ENCODE measurements at regions not wholly inside any gene's neighbourhood (a gene's known extent, or its start where the extent isn't known, plus 50 kb on each side); places are given as distances from the start of the nearest gene placed in this dataset.

GRCh38 chr5:63310644-63311043 is 651.6 kb downstream of the HTR1A start:
- Mint-ChIP-seq H3K9me3 (ENCODE audit: low read depth) (peaks cover 2% of the 10 kb centered on the region), H3K4me3 (no peak overlapping the region), H3K36me3 (no peaks in the 10 kb centered on the region), H3K27ac (no peak overlapping the region), H3K4me1 (no peaks in the 10 kb centered on the region), H3K27me3 (no peaks in the 10 kb centered on the region)
- no peak for ATAC-seq
- CTCF ChIA-PET: no interaction called here
- DNase-seq: no peak

GRCh38 chr5:63306909-63307308 is 655.3 kb downstream of the HTR1A start:
- Mint-ChIP-seq H3K4me1 (no peaks in the 10 kb centered on the region), H3K9me3 (ENCODE audit: low read depth) (peaks cover 2% of the 10 kb centered on the region), H3K4me3 (no peak overlapping the region), H3K36me3 (no peaks in the 10 kb centered on the region), H3K27ac (no peak overlapping the region), H3K27me3 (no peaks in the 10 kb centered on the region)
- DNase-seq: no peak
- no peak for ATAC-seq
- CTCF ChIA-PET: no interaction called here

- H3K27ac Mint-ChIP-seq: no peak overlapping the region
- no peak for ATAC-seq
- no peaks in the 10 kb centered on the region for H3K36me3 Mint-ChIP-seq
- H3K9me3 Mint-ChIP-seq (ENCODE audit: low read depth): no peaks in the 10 kb centered on the region
- no peak for DNase-seq
- CTCF ChIA-PET: no interaction called here
- no peaks in the 10 kb centered on the region for H3K27me3 Mint-ChIP-seq
- H3K4me3 Mint-ChIP-seq: no peak overlapping the region
- no peaks in the 10 kb centered on the region for H3K4me1 Mint-ChIP-seq
These were observed 668.9 kb downstream of the HTR1A start for GRCh38 chr5:63293317-63293716.

- Mint-ChIP-seq H3K9me3 (ENCODE audit: low read depth) (peaks cover 8% of the 10 kb centered on the region), H3K4me1 (no peaks in the 10 kb centered on the region), H3K27me3 (no peaks in the 10 kb centered on the region), H3K27ac (no peak overlapping the region), H3K4me3 (no peak overlapping the region), H3K36me3 (no peaks in the 10 kb centered on the region)
- DNase-seq (no peak), ATAC-seq (no peak)
- CTCF ChIA-PET: no interaction called here
These were observed 675.5 kb downstream of the HTR1A start for GRCh38 chr5:63286724-63287123.

- ATAC-seq (no peak), DNase-seq (no peak)
- H3K27me3 Mint-ChIP-seq: no peaks in the 10 kb centered on the region
- no peaks in the 10 kb centered on the region for H3K4me1 Mint-ChIP-seq
- no peaks in the 10 kb centered on the region for H3K36me3 Mint-ChIP-seq
- CTCF ChIA-PET: no interaction called here
- H3K4me3 Mint-ChIP-seq: no peak overlapping the region
- H3K9me3 Mint-ChIP-seq (ENCODE audit: low read depth): peaks cover 2% of the 10 kb centered on the region
- H3K27ac Mint-ChIP-seq: no peak overlapping the region
These were observed 684.8 kb downstream of the LRRC70 start for GRCh38 chr5:63263411-63263810.

- no peak overlapping the region for H3K4me3 Mint-ChIP-seq
- no peaks in the 10 kb centered on the region for H3K36me3 Mint-ChIP-seq
- no peak for ATAC-seq
- peaks cover 1% of the 10 kb centered on the region for H3K9me3 Mint-ChIP-seq (ENCODE audit: low read depth)
- DNase-seq: no peak
- no peaks in the 10 kb centered on the region for H3K27me3 Mint-ChIP-seq
- H3K27ac Mint-ChIP-seq: no peak overlapping the region
- CTCF ChIA-PET: no interaction called here
- no peaks in the 10 kb centered on the region for H3K4me1 Mint-ChIP-seq
These were observed 683.8 kb downstream of the LRRC70 start for GRCh38 chr5:63262185-63262981.

GRCh38 chr5:63261695-63262094 is 683.1 kb downstream of the LRRC70 start:
- Mint-ChIP-seq H3K27me3 (no peaks in the 10 kb centered on the region), H3K36me3 (no peaks in the 10 kb centered on the region), H3K4me3 (no peak overlapping the region), H3K9me3 (ENCODE audit: low read depth) (no peaks in the 10 kb centered on the region), H3K27ac (no peak overlapping the region), H3K4me1 (no peaks in the 10 kb centered on the region)
- DNase-seq: no peak
- CTCF ChIA-PET: no interaction called here
- ATAC-seq: no peak

- no peak overlapping the region for H3K27ac Mint-ChIP-seq
- DNase-seq: no peak
- ATAC-seq: no peak
- no peaks in the 10 kb centered on the region for H3K4me1 Mint-ChIP-seq
- H3K4me3 Mint-ChIP-seq: no peak overlapping the region
- H3K9me3 Mint-ChIP-seq (ENCODE audit: low read depth): no peaks in the 10 kb centered on the region
- H3K36me3 Mint-ChIP-seq: no peaks in the 10 kb centered on the region
- H3K27me3 Mint-ChIP-seq: no peaks in the 10 kb centered on the region
- CTCF ChIA-PET: no interaction called here
These were observed 677.0 kb downstream of the LRRC70 start for GRCh38 chr5:63255594-63255993.

GRCh38 chr5:63250939-63251338 is 672.3 kb downstream of the LRRC70 start:
- Mint-ChIP-seq H3K4me1 (no peaks in the 10 kb centered on the region), H3K27me3 (no peaks in the 10 kb centered on the region), H3K27ac (no peak overlapping the region), H3K36me3 (no peaks in the 10 kb centered on the region), H3K4me3 (no peak overlapping the region), H3K9me3 (ENCODE audit: low read depth) (peaks cover 2% of the 10 kb centered on the region)
- CTCF ChIA-PET: no interaction called here
- DNase-seq (no peak), ATAC-seq (no peak)

- Mint-ChIP-seq H3K9me3 (ENCODE audit: low read depth) (peaks cover 2% of the 10 kb centered on the region), H3K27me3 (no peaks in the 10 kb centered on the region), H3K27ac (no peak overlapping the region), H3K4me3 (no peak overlapping the region), H3K36me3 (no peaks in the 10 kb centered on the region), H3K4me1 (no peaks in the 10 kb centered on the region)
- ATAC-seq (no peak), DNase-seq (no peak)
- CTCF ChIA-PET: no interaction called here
These were observed 671.3 kb downstream of the LRRC70 start for GRCh38 chr5:63249960-63250359.

GRCh38 chr5:63247651-63248050 is 669.0 kb downstream of the LRRC70 start:
- Mint-ChIP-seq H3K36me3 (no peaks in the 10 kb centered on the region), H3K4me1 (no peaks in the 10 kb centered on the region), H3K4me3 (no peak overlapping the region), H3K27ac (no peak overlapping the region), H3K27me3 (no peaks in the 10 kb centered on the region), H3K9me3 (ENCODE audit: low read depth) (peaks cover 7% of the 10 kb centered on the region)
- ATAC-seq: no peak
- DNase-seq: no peak
- CTCF ChIA-PET: no interaction called here

- ATAC-seq: no peak
- H3K4me1 Mint-ChIP-seq: no peaks in the 10 kb centered on the region
- H3K4me3 Mint-ChIP-seq: no peak overlapping the region
- H3K36me3 Mint-ChIP-seq: no peaks in the 10 kb centered on the region
- H3K27me3 Mint-ChIP-seq: no peaks in the 10 kb centered on the region
- no peak for DNase-seq
- peaks cover 5% of the 10 kb centered on the region for H3K9me3 Mint-ChIP-seq (ENCODE audit: low read depth)
- H3K27ac Mint-ChIP-seq: no peak overlapping the region
- CTCF ChIA-PET: no interaction called here
These were observed 666.7 kb downstream of the LRRC70 start for GRCh38 chr5:63245271-63245670.

- H3K27ac Mint-ChIP-seq: no peak overlapping the region
- peaks cover 4% of the 10 kb centered on the region for H3K9me3 Mint-ChIP-seq (ENCODE audit: low read depth)
These were observed 661.6 kb downstream of the LRRC70 start for GRCh38 chr5:63240063-63240755.

GRCh38 chr5:63233911-63234310 is 655.3 kb downstream of the LRRC70 start:
- Mint-ChIP-seq H3K27me3 (no peaks in the 10 kb centered on the region), H3K4me3 (no peak overlapping the region), H3K27ac (no peak overlapping the region), H3K36me3 (no peaks in the 10 kb centered on the region), H3K4me1 (no peaks in the 10 kb centered on the region), H3K9me3 (ENCODE audit: low read depth) (no peaks in the 10 kb centered on the region)
- no peak for ATAC-seq
- CTCF ChIA-PET: no interaction called here
- no peak for DNase-seq

More at GRCh38 chr5:63240063-63240755, 661.6 kb downstream of the LRRC70 start:
- Mint-ChIP-seq H3K4me1 (no peaks in the 10 kb centered on the region), H3K36me3 (no peaks in the 10 kb centered on the region), H3K4me3 (no peak overlapping the region), H3K27me3 (no peaks in the 10 kb centered on the region)
- CTCF ChIA-PET: no interaction called here
- DNase-seq (no peak), ATAC-seq (no peak)
